ENCODE measurements at regions not wholly inside any gene's neighbourhood (a gene's known extent, or its start where the extent isn't known, plus 50 kb on each side); places are given as distances from the start of the nearest gene placed in this dataset.
A peak's percentile ranks its signal among the peaks of the same experiment; 100 is the strongest.

- DNase-seq: no peak
Observed at GRCh38 chr19:31118986-31119385, 230.2 kb downstream of the TSHZ3 start.

DNA sequence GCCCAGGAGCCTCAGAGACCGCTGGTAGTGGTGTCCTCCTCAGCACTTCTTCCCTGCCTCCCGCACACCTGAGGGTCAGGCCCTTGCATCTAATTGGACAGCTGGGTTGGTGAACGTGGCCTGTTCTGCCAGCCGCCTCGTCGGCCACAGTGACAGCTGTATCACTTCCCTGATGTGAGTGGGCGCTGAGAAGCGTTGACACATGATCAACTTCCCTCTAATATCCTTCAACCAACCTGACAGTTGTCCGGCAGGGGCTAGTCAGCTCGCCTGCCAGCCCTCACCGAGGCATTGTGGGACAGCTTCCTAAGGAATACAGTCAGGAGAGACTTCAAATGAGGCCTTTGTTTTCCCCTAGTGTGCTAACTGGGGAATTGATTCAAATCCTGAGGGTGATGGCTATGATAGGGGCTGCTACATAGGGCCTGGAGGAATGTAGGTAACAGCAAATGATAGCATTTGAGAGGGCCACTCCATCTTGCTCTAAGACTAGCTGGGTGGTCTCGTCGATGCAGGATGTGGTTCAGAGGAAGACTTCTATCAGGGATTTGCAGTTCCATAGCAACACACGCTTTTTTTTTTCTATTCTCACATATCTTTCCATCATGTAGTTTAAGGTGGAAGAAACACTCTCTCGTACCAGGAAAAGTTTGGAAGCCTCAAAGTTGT, 230.8 kb downstream of the TSHZ3 start:
- DNase-seq: peak; percentile 65

- no peak for DNase-seq
Observed at GRCh38 chr19:31114585-31114984, 234.7 kb downstream of the TSHZ3 start.

GRCh38 chr19:31113293-31113692, 235.9 kb downstream of the TSHZ3 start:
- DNase-seq: no peak

GRCh38 chr19:31112158-31112557, 237.1 kb downstream of the TSHZ3 start:
- DNase-seq: no peak

GRCh38 chr19:31111741-31112140, 237.5 kb downstream of the TSHZ3 start:
- no peak for DNase-seq

DNA sequence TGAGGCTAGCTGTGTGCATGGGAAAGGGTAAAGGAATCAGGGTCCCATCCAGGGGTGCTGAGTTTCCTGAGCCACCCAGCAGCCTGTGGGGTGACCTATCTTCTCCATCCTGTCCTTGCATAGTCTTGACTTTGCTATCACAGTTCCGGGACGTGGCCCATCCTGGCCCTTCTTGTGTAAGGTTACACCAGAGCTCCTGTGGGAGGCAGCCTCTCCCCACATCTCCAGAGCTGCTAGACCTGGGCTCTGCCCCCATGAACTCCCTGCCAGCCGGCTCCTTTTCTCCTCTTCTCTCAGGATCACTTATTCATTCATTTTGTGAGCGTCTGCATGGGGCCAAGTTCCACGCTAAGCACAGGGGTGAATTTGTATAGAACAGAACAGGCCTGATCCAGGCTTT, 238.9 kb downstream of the TSHZ3 start:
- no peak for DNase-seq

DNA sequence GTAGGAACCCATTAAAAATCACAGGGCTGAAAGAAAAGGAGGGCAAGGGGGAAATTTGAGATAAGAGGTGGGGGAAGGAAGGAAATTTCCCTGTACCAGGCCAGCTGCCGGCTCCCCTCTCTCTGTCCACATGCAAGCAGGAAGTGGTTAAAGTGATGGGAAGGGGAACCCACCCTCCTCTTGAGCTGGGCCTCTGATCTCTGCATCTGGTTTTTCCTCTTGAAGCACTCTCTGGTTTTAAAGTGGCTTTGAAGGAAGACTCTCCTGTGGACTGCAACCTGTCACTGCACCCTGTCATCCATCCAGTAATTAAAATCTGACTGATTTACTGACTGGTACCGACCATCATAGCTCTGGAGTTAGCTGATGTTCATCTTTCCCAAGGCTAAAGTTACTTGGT, 239.6 kb downstream of the TSHZ3 start:
- no peak for DNase-seq

DNA sequence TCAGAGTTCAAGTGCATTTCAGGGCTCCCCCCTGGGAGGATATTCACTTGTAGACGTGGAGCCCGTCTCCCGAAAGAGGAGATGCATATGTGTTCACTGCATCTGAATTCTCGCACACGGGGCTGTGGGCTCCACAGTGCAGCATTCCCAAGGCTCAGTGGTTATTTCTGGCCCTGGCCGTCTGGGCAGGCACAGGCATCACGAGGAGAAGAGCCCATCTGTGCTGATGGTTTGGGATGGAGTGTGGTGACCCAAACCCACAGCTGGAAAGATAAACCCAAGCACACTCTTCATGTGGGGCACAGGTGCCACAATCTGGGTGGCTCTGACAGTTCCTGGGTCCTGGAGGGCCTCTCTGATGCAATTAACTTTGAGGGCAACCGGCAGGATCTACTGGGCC, 242.1 kb downstream of the TSHZ3 start:
- no peak for DNase-seq

DNA sequence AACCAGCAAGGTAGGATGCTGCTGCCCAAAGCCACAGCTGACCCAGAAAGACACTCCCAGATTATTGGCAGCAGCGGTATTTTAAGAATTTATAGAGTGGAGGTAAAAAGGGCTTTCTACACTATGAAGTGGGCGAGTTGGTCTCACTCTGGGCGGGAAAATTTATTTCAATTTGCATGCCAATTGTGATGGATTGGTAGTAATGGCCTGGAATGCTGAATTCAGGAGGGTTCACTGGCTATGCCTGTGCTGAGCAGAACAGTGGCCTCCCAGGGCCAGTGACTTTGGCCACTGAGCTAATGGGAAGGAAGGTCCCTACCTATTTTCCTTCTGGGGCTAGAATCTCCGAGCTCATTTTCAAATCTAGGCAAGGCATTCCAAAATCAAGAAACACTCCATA, 243.5 kb downstream of the TSHZ3 start:
- DNase-seq: no peak

- no peak for DNase-seq
Observed at GRCh38 chr19:31104451-31104850, 244.8 kb downstream of the TSHZ3 start.

DNA sequence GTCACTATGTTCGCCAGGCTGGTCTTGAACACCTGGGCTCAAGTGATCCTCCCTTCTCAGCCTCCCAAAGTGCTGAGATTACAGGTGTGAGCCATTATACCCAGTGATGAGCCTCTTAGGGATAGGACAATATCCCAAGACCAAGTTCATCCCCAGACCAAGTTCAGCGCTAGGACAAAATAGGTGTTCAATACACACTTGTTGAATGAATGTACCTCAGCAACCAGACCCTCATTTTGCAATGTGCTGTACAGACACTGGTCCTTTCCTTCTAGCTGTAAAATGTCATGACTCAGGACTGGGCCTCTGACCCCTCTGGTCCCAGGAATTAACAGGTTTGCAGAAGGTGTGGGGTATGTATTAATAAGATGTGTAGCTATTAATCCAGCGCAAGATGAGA, 246.0 kb downstream of the TSHZ3 start:
- no peak for DNase-seq

DNA sequence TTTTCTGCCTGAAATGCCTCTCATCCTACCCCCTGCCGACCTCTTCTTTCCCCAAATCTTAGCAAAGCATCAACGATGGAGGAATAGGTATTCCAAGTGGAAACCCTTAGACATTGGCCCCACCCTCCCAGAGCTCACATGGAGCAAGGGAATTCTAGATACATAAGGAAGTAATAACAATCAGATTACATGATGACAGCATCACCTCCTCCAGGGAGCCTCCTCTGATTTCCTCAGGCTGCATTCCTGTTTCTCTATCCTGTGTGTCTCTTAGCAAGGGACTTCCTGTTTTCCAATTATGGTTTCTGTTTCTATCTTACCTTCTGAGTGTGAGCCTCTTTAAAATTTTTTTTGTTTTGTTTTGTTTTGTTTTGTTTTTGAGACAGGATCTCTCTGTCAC, 246.6 kb downstream of the TSHZ3 start:
- peak; percentile 41 for DNase-seq

DNA sequence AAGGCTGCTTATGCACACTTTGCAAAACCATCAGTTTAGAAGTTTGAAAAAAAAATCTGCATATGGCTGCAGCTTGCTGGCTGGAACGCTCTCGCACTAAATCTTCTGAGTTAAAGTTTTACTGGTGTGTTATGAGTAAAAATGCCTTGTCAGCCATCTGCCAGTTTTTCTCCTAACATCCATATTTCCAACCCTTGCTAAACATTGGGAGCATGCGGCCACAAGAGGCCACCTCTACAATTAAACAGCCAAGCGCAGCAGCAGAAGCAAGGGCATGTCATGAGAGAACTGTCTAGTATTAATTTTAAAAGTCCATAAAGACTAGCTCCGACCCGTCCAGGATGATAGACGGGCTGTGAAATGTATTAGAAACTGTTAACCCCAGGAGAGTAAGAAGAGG, 248.3 kb downstream of the TSHZ3 start:
- DNase-seq: no peak

DNA sequence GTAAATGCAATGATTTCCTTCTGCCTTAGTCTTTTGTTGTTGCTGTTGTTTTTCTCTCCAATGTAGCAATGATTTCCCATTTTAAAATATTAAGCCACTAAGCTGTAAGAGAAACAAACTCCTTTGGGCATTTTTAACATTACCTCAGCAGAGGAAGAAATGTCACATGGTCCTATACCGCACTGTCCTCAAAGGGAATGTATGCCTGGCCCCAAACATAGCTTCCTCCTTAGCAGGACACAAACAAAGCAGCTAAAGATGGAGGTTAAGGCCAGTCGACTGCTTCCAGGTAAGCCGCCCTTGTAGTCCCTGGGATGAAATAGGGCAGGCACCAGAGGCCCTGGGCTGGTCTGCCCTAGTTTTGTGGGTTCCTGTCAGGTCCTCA, 249.0 kb downstream of the TSHZ3 start:
- peak; percentile 27 for DNase-seq

DNA sequence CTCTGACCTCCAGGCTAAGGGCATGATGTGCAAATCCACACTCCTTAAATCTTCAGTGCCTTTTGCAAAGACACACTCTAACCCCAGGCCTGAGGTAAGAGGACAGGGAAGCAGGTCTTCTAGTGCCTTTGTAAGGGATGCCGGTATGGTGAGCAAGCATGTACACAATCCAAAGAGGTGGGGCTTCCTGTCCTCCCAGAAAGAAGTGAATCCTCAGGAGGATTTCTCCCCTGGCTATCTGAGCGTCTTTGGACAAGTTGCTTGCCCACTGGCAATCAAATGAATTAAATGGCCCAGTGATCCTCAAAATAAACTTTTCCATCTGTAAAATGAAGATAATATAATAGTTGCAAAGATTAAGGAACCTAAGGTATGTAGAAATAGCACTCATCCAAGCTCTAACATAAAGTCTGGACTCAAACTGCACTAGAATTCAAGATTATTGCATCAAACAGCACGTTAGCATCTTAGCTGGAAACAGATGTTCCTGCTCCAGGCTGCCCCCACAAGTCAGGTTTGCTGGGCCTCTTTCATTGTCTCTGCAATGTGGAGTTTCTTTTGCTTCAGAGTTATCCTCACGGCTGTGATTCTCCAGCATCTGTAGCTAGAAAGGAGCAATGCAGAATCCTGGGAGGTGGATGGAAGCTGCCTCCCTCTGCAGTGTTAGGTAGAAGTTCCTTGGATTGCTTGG, 249.6 kb downstream of the TSHZ3 start:
- no peak for DNase-seq

GRCh38 chr19:31098836-31099235, 250.4 kb downstream of the TSHZ3 start:
- no peak for DNase-seq

DNA sequence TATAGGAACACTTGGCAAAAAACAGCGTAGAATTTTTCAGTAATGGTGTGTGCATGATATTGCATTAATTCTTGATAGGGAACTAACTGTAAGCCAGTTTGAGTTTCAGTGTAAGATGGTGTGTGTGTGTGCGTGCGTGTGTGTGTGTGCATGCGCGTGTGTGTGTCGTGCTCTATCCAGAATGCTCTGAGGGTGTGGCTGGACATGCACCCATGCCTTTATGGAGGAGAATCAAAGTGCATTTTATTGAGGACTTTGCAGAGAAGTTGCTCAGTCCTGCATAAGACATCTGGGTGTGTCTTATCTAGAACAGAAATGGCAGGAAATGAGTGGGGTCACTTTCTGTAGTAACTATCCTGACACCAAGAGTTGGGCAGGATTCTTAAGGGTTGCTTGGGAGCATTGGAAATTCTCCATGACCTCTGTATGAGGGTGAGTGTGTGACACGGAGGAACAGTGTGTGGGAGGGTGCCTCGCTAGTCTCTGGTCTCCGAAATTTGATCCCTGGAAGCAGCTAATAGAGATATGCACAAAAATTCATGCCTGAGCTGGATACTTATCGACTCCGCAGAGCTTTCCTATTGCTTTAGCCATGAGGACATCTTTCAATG, 252.2 kb downstream of the TSHZ3 start:
- no peak for DNase-seq

DNA sequence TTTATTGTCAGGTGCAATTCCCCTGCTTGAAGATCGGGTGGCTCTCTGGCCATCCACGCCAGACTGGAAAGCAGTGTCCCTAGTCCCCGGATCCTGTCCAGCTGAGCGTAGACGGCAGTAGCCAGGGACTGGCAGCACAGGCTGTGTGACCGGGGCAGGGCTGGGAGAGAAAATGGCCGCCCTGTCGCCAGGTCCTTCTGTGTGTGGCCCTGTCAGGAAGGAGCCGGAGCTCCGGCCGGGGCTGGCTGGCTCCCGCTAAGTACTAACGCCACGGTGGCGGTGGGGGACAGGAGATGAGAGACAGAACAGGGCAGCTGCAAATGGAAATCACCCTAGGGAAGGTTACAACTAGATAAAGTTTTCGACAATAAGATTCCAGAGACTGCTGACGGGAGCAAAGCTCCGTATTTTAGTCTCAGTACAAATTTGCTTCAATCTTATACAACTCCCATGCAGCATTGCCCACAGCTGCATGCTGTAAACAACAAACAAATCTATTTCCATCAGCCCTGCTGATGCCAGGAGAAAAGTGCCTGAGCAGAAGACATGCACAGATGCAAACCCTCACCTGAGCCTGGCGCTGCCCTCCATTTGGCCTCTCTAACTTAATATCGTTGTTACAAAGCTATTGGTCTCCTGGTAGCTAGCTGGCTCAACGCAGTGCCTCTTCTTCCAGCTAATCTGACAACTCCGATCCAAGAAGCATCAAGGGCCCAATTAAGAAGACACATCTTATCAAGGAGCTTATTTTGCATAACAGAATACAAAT, 253.0 kb downstream of the TSHZ3 start:
- no peak for DNase-seq

- no peak for DNase-seq
Observed at GRCh38 chr19:31095100-31095804, 254.0 kb downstream of the TSHZ3 start.

DNA sequence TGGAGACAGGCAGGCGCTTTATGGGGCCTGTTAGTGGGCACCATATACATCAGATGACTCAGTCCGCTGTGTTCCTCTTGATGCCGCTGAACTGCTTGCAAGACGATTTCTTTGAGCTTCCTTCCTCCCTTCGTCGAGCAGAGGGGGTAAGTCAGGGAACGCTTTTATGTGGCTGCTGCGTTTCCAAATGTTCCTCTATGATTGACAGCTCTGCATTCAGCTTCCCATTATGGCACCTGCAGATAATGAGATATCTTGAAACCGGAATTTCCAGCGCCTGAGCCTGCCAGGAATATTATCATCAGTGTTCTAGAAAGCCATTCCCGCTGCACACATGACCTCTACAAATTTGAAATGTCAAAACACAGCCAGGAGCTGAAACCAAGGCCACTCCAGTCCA, 257.0 kb downstream of the TSHZ3 start:
- peak; percentile 31 for DNase-seq

DNA sequence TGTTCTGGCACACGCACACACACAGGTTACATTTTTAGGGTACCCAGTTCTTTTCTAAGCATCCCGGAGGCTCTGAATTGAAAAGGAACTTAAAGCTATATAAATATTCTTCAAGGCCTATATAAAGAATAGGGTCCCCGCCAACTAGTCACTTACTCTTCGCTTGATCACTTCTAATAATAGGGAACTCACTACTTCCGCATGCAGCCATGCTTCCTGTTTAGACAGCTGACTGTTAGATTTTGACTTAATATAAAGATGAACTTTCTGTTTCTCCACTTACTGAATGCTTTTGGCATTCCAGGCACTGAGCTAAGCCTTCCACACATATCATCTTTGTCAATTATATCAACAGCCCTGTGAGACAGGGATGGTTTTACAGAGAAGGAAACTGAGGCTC, 259.6 kb downstream of the TSHZ3 start:
- DNase-seq: peak; percentile 64

DNA sequence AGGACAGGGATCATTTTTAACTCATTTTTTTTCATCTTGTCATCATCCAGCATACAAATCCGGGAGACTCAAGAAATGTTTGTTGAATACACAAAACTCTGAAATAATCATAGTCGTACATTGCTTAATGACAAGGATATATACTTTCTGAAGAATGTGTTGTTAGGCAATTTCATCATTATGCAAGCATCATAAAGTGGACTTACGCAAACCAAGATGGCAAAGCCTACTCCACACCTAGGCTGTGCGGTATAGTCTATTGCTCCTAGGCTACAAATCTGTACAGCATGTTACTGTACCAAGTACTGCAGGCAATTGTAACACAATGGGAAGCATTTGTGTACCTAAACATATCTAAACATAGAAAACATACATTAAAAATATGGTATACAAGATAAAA, 264.1 kb downstream of the TSHZ3 start:
- DNase-seq: no peak
